Transverse colon (tissue), 4 donors: ENCODE measurements at regions not wholly inside any gene's neighbourhood (a gene's known extent, or its start where the extent isn't known, plus 50 kb on each side); places are given as distances from the start of the nearest gene placed in this dataset.

ENCODE experiments used
- CTCF ChIP-seq, 5 experiments: fragments of 200-600 bp in 3 of 5; fragments of 450-650 bp in 2 of 5; sonication (generic) in 3 of 5; IDR thresholded peaks; 1 replicate in 2 of 5; 2 replicates in 3 of 5; pipeline ENCODE4 v1.5.1; 2016 to 2017; ENCODE audit warnings: antibody characterized with exemption in 5 of 5, inconsistent platforms in 3 of 5, mild to moderate bottlenecking in 2 of 5, moderate library complexity in 1 of 5
- POLR2AphosphoS5 ChIP-seq, 3 donors: sonication (generic); formaldehyde crosslinking; IDR thresholded peaks; one replicate each; pipeline ENCODE4 v1.6.1; 2016; ENCODE audit warnings: antibody characterized with exemption in 3 of 3

DNA sequence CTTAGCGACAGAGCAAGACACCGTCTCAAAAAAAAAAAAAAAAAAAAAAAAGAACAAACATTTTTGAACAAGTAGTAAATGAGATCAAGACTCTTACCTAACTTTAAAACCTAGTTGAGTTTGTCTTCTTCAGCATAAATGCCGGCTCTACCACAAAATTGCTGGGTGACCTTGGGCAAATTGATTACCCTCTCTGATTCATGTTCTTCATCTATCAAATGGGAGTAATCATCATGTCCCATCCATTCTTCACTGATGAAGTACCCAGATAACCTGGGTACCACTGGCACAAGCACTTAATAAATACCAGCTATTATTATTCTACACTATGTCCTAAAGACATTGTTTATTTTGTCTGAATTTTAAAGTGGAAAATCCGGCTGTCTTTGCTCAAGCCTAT, 96.3 kb downstream of the ATPSCKMT start:
- no peak for TF ChIP-seq CTCF (IDR thresholded peaks at IDR 0.05)
- no peak for TF ChIP-seq POLR2AphosphoS5 (IDR thresholded peaks at IDR 0.05)
